Breast epithelium (tissue), 4 donors: ENCODE measurements at regions not wholly inside any gene's neighbourhood (a gene's known extent, or its start where the extent isn't known, plus 50 kb on each side); places are given as distances from the start of the nearest gene placed in this dataset.
A peak's percentile ranks its signal among the peaks of the same experiment; 100 is the strongest.

Source experiments
- DNase-seq, 2 donors: peaks; one replicate each; pipeline ENCODE4 v3.0.0-alpha.2; 2019; ENCODE audit warnings: low spot score in 2 of 2
- H3K27ac ChIP-seq, 2 donors: fragments of 200-600 bp; sonication (generic) in 1 of 2; one replicate each; pipeline ENCODE4 v1.5.1; 2016 to 2019; ENCODE audit warnings: mild to moderate bottlenecking in 1 of 2
- H3K27me3 ChIP-seq, 2 donors: fragments of 200-600 bp; sonication (generic) in 1 of 2; one replicate each; pipeline versions ENCODE4 v1.5.1 to v1.6.0; 2017 to 2019; ENCODE audit warnings: control low read depth in 1 of 2, mild to moderate bottlenecking in 1 of 2
- H3K36me3 ChIP-seq: fragments of 200-600 bp; one replicate; pipeline ENCODE4 v1.5.1; 2019
- H3K4me1 ChIP-seq, 2 donors: fragments of 200-600 bp; sonication (generic); one replicate each; pipeline ENCODE4 v1.5.1; 2016 to 2019; ENCODE audit warnings: control low read depth in 1 of 2
- H3K4me3 ChIP-seq, 3 donors: fragments of 200-600 bp; sonication (generic); 1 replicate in 2 of 3; 2 replicates in 1 of 3; pipeline ENCODE4 v1.5.1; 2016 to 2019; ENCODE audit warnings: mild to moderate bottlenecking in 3 of 3, moderate library complexity in 2 of 3
- H3K9me3 ChIP-seq, 2 donors: fragments of 200-600 bp; sonication (generic) in 1 of 2; one replicate each; pipeline ENCODE4 v1.5.1; 2016 to 2019; ENCODE audit warnings: control low read depth in 1 of 2
- CTCF ChIP-seq, 3 donors: fragments of 450-650 bp; IDR thresholded peaks; one replicate each; pipeline ENCODE4 v1.5.1; 2016 to 2017; ENCODE audit warnings: antibody characterized with exemption in 3 of 3, mild to moderate bottlenecking in 3 of 3, moderate library complexity in 3 of 3
- POLR2A ChIP-seq: fragments of 450-650 bp; IDR thresholded peaks from one replicate; pipeline ENCODE4 v1.6.1; 2016; ENCODE audit warnings: antibody characterized with exemption, mild to moderate bottlenecking, moderate library complexity
- POLR2AphosphoS5 ChIP-seq, 3 donors: sonication (generic); formaldehyde crosslinking; IDR thresholded peaks; one replicate each; pipeline ENCODE4 v1.6.1; 2017; ENCODE audit warnings: antibody characterized with exemption in 3 of 3
- intact Hi-C: fragments of 100-400 bp; cut with DNase I; formaldehyde crosslinking; loops from one replicate; pipeline ENCODE4 v1.15.1; 2023; ENCODE audit warnings: low total_unique reads

GRCh38 chr1:95339377-95339776, 105.4 kb downstream of the RWDD3 start:
- no peak for DNase-seq
- H3K4me3 ChIP-seq, result no peak overlapping the region
- no peaks in the 10 kb centered on the region for H3K9me3 ChIP-seq
- H3K27ac ChIP-seq, result peak overlapping the region in 1 of 2 donors; percentile 10
- intact Hi-C loops, result no loop called here
- H3K4me1 ChIP-seq, result no peaks in the 10 kb centered on the region
- TF ChIP-seq POLR2AphosphoS5 (IDR thresholded peaks at IDR 0.05) (no peak), POLR2A (no peak), CTCF (IDR thresholded peaks at IDR 0.05) (no peak)
- no peaks in the 10 kb centered on the region for H3K36me3 ChIP-seq
- H3K27me3 ChIP-seq, result no peaks in the 10 kb centered on the region

- Histone ChIP-seq H3K4me3 (no peak overlapping the region), H3K36me3 (no peaks in the 10 kb centered on the region), H3K27ac (no peak overlapping the region), H3K4me1 (no peaks in the 10 kb centered on the region), H3K9me3 (no peaks in the 10 kb centered on the region), H3K27me3 (no peaks in the 10 kb centered on the region)
- intact Hi-C loops, result no loop called here
- no peak for TF ChIP-seq POLR2A
- TF ChIP-seq CTCF (IDR thresholded peaks at IDR 0.05), result no peak
- TF ChIP-seq POLR2AphosphoS5 (IDR thresholded peaks at IDR 0.05), result no peak
- no peak for DNase-seq
Observed at GRCh38 chr1:95340061-95340460, 106.1 kb downstream of the RWDD3 start.

- Histone ChIP-seq H3K4me3 (no peak overlapping the region), H3K27me3 (no peaks in the 10 kb centered on the region), H3K4me1 (no peaks in the 10 kb centered on the region), H3K27ac (no peak overlapping the region), H3K36me3 (no peaks in the 10 kb centered on the region), H3K9me3 (no peaks in the 10 kb centered on the region)
- peak; percentile 25 to 56 for DNase-seq
- TF ChIP-seq POLR2A (no peak), CTCF (IDR thresholded peaks at IDR 0.05) (no peak), POLR2AphosphoS5 (IDR thresholded peaks at IDR 0.05) (no peak)
- intact Hi-C loops, result no loop called here
Observed at GRCh38 chr1:95352767-95353166, 118.8 kb downstream of the RWDD3 start.

- Histone ChIP-seq H3K4me3 (no peak overlapping the region), H3K27me3 (no peaks in the 10 kb centered on the region)
- no peak for DNase-seq
Observed at GRCh38 chr1:95353194-95353593, 119.2 kb downstream of the RWDD3 start.

GRCh38 chr1:95364546-95364945, 130.5 kb downstream of the RWDD3 start:
- intact Hi-C loops, result no loop called here
- Histone ChIP-seq H3K36me3 (no peaks in the 10 kb centered on the region), H3K27me3 (no peaks in the 10 kb centered on the region), H3K27ac (no peak overlapping the region), H3K4me1 (no peaks in the 10 kb centered on the region), H3K4me3 (no peak overlapping the region), H3K9me3 (no peaks in the 10 kb centered on the region)
- DNase-seq, result no peak
- TF ChIP-seq POLR2A (no peak), CTCF (IDR thresholded peaks at IDR 0.05) (no peak), POLR2AphosphoS5 (IDR thresholded peaks at IDR 0.05) (no peak)

More at GRCh38 chr1:95353194-95353593, 119.2 kb downstream of the RWDD3 start:
- TF ChIP-seq CTCF (IDR thresholded peaks at IDR 0.05) (no peak), POLR2A (no peak)
- no peaks in the 10 kb centered on the region for H3K4me1 ChIP-seq
- no peaks in the 10 kb centered on the region for H3K9me3 ChIP-seq
- H3K36me3 ChIP-seq, result no peaks in the 10 kb centered on the region
- intact Hi-C loops, result no loop called here
- H3K27ac ChIP-seq, result no peak overlapping the region
